Prostate gland (tissue), 2 donors: ENCODE measurements at regions not wholly inside any gene's neighbourhood (a gene's known extent, or its start where the extent isn't known, plus 50 kb on each side); places are given as distances from the start of the nearest gene placed in this dataset.

Experiments
- DNase-seq: peaks from one replicate; pipeline ENCODE4 v3.0.0-alpha.2; 2019; ENCODE audit warnings: low spot score
- H3K27ac ChIP-seq, 2 donors: fragments of 200-600 bp; sonication (generic); 2 replicates each; pipeline ENCODE4 v1.5.1; 2017 to 2019
- H3K27me3 ChIP-seq: fragments of 200-600 bp; sonication (generic); replicated peaks from 2 replicates; pipeline ENCODE4 v1.5.1; 2019; ENCODE audit not compliant: insufficient read depth
- H3K36me3 ChIP-seq, 2 donors: fragments of 200-600 bp; sonication (generic); 1 replicate in 1 of 2; 2 replicates in 1 of 2; pipeline versions ENCODE4 v1.5.1 to v1.8.1; 2017 to 2019
- H3K4me1 ChIP-seq: fragments of 200-600 bp; sonication (generic); replicated peaks from 2 replicates; pipeline ENCODE4 v1.5.1; 2019
- H3K4me3 ChIP-seq, 2 donors: fragments of 200-600 bp; sonication (generic); 2 replicates each; pipeline ENCODE4 v1.5.1; 2017 to 2019
- H3K9me3 ChIP-seq: fragments of 200-600 bp; sonication (generic); 2 replicates; pipeline ENCODE4 v1.5.1; 2017
- POLR2A ChIP-seq: fragments of 450-650 bp; IDR thresholded peaks from one replicate; pipeline ENCODE4 v1.6.1; 2016; ENCODE audit warnings: antibody characterized with exemption, mild to moderate bottlenecking
- POLR2AphosphoS5 ChIP-seq: sonication (generic); formaldehyde crosslinking; IDR thresholded peaks from one replicate; pipeline ENCODE4 v1.6.1; 2017; ENCODE audit warnings: antibody characterized with exemption
- WGBS: methylation state at CpG from one replicate; pipeline ENCODE4 v1.1.5; 2018; 5-methylcytosine and 5-hydroxymethylcytosine counted together
- intact Hi-C: fragments of 100-400 bp; cut with DNase I; formaldehyde crosslinking; loops from one replicate; pipeline ENCODE4 v1.14.2; 2022
- TF ChIP-seq, protein P1 (sequence below), 4 experiments: fragments of 200-600 bp in 2 of 4; fragments of 450-650 bp in 2 of 4; sonication (generic) in 2 of 4; IDR thresholded peaks; 1 replicate in 3 of 4; 2 replicates in 1 of 4; pipeline ENCODE4 v1.5.1; 2016 to 2019; ENCODE audit warnings: antibody characterized with exemption in 4 of 4, mild to moderate bottlenecking in 2 of 4, moderate library complexity in 2 of 4

DNA sequence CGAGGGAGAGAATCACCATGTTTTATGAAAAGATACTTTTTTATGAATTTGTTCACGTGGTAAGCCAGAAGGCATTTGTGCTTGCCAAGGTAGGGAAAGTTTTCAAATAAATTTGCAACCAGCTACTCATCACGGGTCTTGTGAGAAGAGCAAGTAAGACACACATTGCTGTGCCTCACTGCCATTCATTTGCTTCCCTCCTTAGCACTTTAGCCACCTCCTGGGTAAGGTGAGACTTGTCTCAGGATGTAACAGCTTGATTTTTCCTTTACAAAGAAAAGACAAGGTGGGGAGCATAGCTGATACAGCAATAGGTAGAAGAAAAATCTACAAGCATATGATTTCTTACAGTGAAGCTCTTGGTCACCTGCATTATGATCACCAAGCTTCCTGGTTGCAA, 342.4 kb upstream of the GRM3 start:
- no peak for TF ChIP-seq POLR2AphosphoS5
- no peak for TF ChIP-seq POLR2A
- TF ChIP-seq, protein P1, sequence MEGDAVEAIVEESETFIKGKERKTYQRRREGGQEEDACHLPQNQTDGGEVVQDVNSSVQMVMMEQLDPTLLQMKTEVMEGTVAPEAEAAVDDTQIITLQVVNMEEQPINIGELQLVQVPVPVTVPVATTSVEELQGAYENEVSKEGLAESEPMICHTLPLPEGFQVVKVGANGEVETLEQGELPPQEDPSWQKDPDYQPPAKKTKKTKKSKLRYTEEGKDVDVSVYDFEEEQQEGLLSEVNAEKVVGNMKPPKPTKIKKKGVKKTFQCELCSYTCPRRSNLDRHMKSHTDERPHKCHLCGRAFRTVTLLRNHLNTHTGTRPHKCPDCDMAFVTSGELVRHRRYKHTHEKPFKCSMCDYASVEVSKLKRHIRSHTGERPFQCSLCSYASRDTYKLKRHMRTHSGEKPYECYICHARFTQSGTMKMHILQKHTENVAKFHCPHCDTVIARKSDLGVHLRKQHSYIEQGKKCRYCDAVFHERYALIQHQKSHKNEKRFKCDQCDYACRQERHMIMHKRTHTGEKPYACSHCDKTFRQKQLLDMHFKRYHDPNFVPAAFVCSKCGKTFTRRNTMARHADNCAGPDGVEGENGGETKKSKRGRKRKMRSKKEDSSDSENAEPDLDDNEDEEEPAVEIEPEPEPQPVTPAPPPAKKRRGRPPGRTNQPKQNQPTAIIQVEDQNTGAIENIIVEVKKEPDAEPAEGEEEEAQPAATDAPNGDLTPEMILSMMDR (IDR thresholded peaks at IDR 0.05) = no peak
- 31% methylated on average over 3 of the region's 3 CpGs for WGBS

DNA sequence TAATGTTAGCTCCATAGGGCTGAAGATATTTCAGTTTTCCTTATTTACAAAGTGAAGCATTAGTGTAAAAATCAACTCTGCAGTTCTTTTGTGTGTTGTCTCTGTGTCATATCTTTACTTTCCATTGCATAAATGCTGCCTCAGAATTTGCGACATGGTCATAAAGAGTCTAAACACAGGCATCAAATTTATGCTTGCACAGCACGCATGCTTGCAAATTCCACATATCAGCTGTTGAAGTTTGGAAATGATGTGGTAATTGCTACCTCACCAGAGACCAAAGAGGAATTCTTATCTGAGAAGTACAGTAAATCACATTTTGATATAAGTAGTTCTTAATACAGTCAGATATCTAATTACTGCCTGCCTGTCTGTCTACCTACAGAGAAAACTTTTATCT, 348.2 kb upstream of the GRM3 start:
- Histone ChIP-seq H3K4me1 (no peaks in the 10 kb centered on the region), H3K36me3 (no peaks in the 10 kb centered on the region), H3K4me3 (no peak overlapping the region), H3K27me3 (no peaks in the 10 kb centered on the region), H3K9me3 (no peaks in the 10 kb centered on the region), H3K27ac (no peak overlapping the region)
- intact Hi-C loops = no loop called here
- no peak for DNase-seq
- no peak for TF ChIP-seq POLR2A
- no peak for TF ChIP-seq POLR2AphosphoS5
- TF ChIP-seq, protein P1 (IDR thresholded peaks at IDR 0.05) = no peak
- WGBS = 13% methylated on average over 2 of the region's 2 CpGs

More for the DNA sequence above, 342.4 kb upstream of the GRM3 start:
- Histone ChIP-seq H3K27ac (no peak overlapping the region), H3K36me3 (no peaks in the 10 kb centered on the region), H3K4me1 (no peaks in the 10 kb centered on the region), H3K27me3 (no peaks in the 10 kb centered on the region), H3K4me3 (no peak overlapping the region), H3K9me3 (no peaks in the 10 kb centered on the region)
- intact Hi-C loops = no loop called here
- no peak for DNase-seq

DNA sequence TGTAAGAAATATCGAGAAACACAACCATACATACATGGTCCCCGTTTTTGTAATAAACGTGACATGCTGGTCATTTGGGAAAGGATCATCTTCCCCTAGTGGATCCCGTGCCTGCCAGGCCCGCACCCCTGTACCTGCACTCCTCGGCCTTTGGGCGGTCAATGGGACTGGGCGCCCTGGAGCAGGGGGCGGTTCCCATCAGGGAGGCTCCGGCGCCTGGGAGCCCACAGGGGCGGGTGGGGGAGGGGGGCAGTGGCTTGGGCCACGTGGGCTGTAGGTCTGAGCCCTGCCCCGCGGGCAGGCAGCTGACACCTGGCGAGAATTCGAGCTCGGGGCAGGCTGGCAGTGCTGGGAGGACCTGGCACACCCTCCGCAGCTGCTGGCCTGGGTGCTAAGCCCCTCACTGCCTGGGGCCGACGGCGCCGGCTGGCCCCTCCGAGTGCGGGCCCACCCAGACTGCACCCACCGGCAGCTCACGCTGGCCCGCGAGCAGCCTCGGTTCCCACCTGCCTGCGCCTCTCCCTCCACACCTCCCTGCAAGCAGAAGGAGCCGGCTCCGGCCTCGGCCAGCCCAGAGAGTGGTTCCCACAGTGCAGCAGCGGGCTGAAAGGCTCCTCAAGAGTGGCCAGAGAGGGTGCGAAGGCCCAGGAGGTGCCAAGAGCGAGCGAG, 361.6 kb upstream of the GRM3 start:
- no peak for DNase-seq
- TF ChIP-seq, protein P1 (IDR thresholded peaks at IDR 0.05) = no peak
- TF ChIP-seq POLR2AphosphoS5 = no peak
- TF ChIP-seq POLR2A = no peak
- Histone ChIP-seq H3K27me3 (no peaks in the 10 kb centered on the region), H3K36me3 (no peaks in the 10 kb centered on the region), H3K4me1 (no peaks in the 10 kb centered on the region), H3K9me3 (no peaks in the 10 kb centered on the region), H3K4me3 (no peak overlapping the region), H3K27ac (no peak overlapping the region)
- WGBS = 95% methylated on average over 27 of the region's 38 CpGs
- intact Hi-C loops = no loop called here

DNA sequence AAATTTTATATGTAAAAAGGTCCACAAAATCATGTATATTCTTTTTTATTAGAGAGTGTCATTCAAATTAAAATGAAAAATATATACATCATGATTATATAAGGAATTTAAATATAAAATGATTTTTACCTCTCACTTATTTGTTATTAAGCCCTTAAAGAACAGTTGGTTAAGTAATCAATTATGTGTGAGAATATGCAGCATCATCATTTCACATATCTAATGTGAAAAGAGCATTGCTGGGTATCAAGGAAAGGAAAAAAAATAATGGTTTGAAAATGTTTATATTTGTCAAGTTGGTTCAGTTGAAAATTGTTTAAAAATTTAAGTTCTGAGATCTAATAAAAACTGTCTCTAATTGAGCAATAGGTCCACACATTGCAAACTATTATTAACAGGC, 363.6 kb upstream of the GRM3 start:
- H3K9me3 ChIP-seq = no peaks in the 10 kb centered on the region
- no peak for DNase-seq
- H3K4me3 ChIP-seq = no peak overlapping the region
- no peak for TF ChIP-seq POLR2A
- TF ChIP-seq POLR2AphosphoS5 = no peak
- TF ChIP-seq, protein P1 (IDR thresholded peaks at IDR 0.05) = no peak
- no peaks in the 10 kb centered on the region for H3K36me3 ChIP-seq
- no peaks in the 10 kb centered on the region for H3K4me1 ChIP-seq
- no peak overlapping the region for H3K27ac ChIP-seq
- H3K27me3 ChIP-seq = no peaks in the 10 kb centered on the region
- intact Hi-C loops = no loop called here

DNA sequence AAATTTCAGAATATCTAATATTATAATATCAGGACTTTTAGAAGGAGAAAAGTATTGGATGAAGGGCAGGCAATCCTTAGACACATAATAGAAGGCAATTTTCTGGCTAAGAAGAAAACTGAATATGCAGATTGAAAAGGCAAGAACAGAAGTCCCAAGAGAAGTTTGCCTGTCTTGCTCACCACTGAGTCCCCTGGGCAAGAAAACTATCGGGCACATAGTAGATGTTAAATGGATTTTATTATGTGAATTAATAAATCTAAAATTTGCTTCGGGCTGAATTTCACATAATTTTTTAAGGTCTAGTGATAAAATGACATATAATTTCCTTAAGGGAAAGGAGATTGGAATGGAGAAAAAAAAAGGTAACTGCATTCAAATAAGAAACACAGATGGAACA, 380.9 kb upstream of the GRM3 start:
- H3K4me3 ChIP-seq = no peak overlapping the region
- no peaks in the 10 kb centered on the region for H3K9me3 ChIP-seq
- H3K4me1 ChIP-seq = no peaks in the 10 kb centered on the region
- no peak for TF ChIP-seq POLR2AphosphoS5
- TF ChIP-seq, protein P1 (IDR thresholded peaks at IDR 0.05) = no peak
- no peak for TF ChIP-seq POLR2A
- intact Hi-C loops = no loop called here
- DNase-seq = no peak
- WGBS = 94% methylated on average over 2 of the region's 2 CpGs
- H3K27ac ChIP-seq = no peak overlapping the region
- no peaks in the 10 kb centered on the region for H3K27me3 ChIP-seq
- no peaks in the 10 kb centered on the region for H3K36me3 ChIP-seq
